ENCODE measurements at regions not wholly inside any gene's neighbourhood (a gene's known extent, or its start where the extent isn't known, plus 50 kb on each side); places are given as distances from the start of the nearest gene placed in this dataset.
A peak's percentile ranks its signal among the peaks of the same experiment; 100 is the strongest.

DNA sequence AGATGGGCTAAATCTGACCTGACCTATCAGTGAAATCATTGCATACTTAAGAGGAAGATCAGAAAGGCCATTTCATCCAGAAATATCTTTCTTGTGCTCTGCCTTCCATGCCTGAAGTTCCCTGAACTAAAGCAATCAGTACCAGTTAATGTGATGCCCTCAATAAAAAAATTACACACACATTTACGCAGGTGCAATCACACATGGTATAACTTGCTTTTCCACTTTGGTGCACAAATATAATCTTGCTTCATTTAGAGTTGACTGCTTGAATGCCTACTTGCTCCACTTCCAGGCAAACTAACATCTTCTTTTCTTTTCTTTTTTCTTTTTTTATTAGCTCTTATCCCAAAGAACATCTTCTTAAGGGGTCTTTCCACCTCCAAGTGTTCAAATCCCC is 58.3 kb upstream of the KIF5B start:
- no peak for DNase-seq (ENCODE audit: low read depth)
- TF ChIP-seq, protein P1, sequence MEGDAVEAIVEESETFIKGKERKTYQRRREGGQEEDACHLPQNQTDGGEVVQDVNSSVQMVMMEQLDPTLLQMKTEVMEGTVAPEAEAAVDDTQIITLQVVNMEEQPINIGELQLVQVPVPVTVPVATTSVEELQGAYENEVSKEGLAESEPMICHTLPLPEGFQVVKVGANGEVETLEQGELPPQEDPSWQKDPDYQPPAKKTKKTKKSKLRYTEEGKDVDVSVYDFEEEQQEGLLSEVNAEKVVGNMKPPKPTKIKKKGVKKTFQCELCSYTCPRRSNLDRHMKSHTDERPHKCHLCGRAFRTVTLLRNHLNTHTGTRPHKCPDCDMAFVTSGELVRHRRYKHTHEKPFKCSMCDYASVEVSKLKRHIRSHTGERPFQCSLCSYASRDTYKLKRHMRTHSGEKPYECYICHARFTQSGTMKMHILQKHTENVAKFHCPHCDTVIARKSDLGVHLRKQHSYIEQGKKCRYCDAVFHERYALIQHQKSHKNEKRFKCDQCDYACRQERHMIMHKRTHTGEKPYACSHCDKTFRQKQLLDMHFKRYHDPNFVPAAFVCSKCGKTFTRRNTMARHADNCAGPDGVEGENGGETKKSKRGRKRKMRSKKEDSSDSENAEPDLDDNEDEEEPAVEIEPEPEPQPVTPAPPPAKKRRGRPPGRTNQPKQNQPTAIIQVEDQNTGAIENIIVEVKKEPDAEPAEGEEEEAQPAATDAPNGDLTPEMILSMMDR (conservative IDR thresholded peaks at IDR 0.05; ENCODE audit: control insufficient read depth, insufficient read depth, low read depth, low read length), result no peak
- H3K4me3 ChIP-seq (ENCODE audit: control insufficient read depth, low read depth, low read length), result no peak overlapping the region

DNA sequence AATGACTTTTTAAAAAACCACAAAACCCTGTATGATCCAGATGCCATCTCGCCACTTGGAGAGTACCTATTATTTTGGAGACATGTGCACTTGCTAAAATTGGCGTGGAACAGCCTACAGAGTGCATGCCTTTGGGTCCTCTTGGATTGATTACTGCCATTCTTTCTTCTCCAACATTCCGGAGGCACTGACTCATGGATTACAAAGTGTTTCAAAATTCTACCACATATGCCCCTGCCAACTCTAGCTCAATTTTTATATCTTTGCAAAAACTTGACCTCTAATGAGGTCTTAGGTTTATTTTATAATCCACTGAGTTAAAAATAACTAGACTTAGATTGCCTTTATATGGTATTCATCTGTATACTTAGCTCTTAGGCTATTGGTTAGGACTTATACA is 55.8 kb upstream of the KIF5B start:
- TF ChIP-seq, protein P1 (conservative IDR thresholded peaks at IDR 0.05; ENCODE audit: control insufficient read depth, insufficient read depth, low read depth, low read length), result no peak
- DNase-seq (ENCODE audit: low read depth), result peak; percentile 50
- H3K4me3 ChIP-seq (ENCODE audit: control insufficient read depth, low read depth, low read length), result no peak overlapping the region

DNA sequence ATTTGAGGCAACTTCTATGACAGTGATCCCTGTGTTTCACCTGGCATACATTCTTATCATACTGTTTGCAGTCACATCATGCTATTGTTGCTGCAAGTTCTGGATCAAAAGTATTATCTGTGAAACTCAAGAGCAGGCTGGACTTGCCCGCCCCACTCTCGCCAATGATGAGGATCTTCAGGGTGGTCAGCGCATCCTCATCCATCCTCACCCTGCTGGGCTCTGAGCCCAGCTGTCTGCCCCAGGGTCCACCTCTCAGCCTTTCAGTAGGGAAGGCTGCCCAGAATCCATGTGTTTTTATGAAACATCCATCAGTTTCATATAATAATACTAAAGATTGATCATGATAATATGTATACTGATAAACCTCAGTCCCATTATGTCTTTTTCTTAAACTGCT is 55.4 kb upstream of the KIF5B start:
- TF ChIP-seq, protein P1 (conservative IDR thresholded peaks at IDR 0.05; ENCODE audit: control insufficient read depth, insufficient read depth, low read depth, low read length), result no peak
- DNase-seq (ENCODE audit: low read depth), result no peak
- H3K4me3 ChIP-seq (ENCODE audit: control insufficient read depth, low read depth, low read length), result no peak overlapping the region

DNA sequence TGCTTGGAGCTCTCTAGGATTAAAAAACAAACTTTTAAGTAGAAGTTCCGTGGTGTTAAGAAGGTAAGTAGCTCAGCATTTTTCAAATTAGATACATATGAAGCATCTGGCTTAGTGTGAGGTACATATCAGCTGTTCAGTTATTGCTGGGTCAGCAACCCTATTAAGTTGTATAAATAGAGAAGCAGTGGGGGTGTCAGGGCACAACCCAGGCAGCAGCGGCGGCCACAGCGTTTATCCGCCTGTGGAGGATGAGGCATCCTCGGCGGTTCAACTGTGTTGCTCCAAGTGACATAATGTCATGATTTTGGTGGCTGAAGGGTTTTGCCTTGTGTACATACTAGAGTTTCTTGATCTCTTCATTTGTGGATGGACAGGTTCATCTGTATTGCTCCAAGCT is 54.6 kb upstream of the KIF5B start:
- DNase-seq (ENCODE audit: low read depth), result no peak
- H3K4me3 ChIP-seq (ENCODE audit: control insufficient read depth, low read depth, low read length), result no peak overlapping the region
- TF ChIP-seq, protein P1 (conservative IDR thresholded peaks at IDR 0.05; ENCODE audit: control insufficient read depth, insufficient read depth, low read depth, low read length), result no peak

DNA sequence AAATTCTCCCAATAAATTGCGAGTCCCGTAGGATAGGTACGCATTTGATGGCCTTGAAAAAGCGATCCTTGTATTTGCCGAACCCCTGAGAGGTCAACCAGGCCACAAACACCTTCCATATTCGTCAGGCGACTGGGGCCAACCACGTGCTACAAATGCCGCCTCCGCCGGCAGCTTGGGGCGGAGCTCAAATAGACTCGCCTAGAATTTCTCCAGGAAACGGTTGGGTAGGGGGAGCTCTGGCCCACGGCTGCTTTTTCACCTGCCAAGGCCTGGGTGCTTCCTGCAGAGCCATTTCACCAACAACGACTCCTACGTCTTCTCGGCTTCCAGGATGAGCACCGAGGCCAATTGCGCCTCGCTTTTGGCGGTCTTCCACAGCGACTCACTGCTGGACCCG is 53.4 kb upstream of the KIF5B start:
- H3K4me3 ChIP-seq (ENCODE audit: control insufficient read depth, low read depth, low read length), result no peak overlapping the region
- TF ChIP-seq, protein P1 (conservative IDR thresholded peaks at IDR 0.05; ENCODE audit: control insufficient read depth, insufficient read depth, low read depth, low read length), result no peak
- no peak for DNase-seq (ENCODE audit: low read depth)

Measured in fibroblast of mammary gland (primary cell).